Stomach (tissue), 4 donors: ENCODE measurements at regions not wholly inside any gene's neighbourhood (a gene's known extent, or its start where the extent isn't known, plus 50 kb on each side); places are given as distances from the start of the nearest gene placed in this dataset.

Experiments used
- POLR2A ChIP-seq, 4 donors: fragments of 450-650 bp; IDR thresholded peaks; one replicate each; pipeline ENCODE4 v1.6.1; 2016; ENCODE audit warnings: antibody characterized with exemption in 4 of 4, control low read depth in 2 of 4, mild to moderate bottlenecking in 1 of 4, moderate library complexity in 1 of 4
- POLR2AphosphoS5 ChIP-seq, 3 donors: sonication (generic); formaldehyde crosslinking; IDR thresholded peaks; one replicate each; pipeline ENCODE4 v1.6.1; 2016; ENCODE audit warnings: antibody characterized with exemption in 3 of 3
- TF ChIP-seq, protein P1 (sequence below), 7 experiments: fragments of 450-650 bp in 4 of 7; fragments of 200-600 bp in 3 of 7; sonication (generic) in 3 of 7; IDR thresholded peaks; one replicate each; pipeline ENCODE4 v1.5.1; 2016 to 2019; ENCODE audit warnings: antibody characterized with exemption in 7 of 7, control low read depth in 2 of 7, mild to moderate bottlenecking in 1 of 7

- TF ChIP-seq POLR2A (IDR thresholded peaks at IDR 0.05) (no peak), POLR2AphosphoS5 (IDR thresholded peaks at IDR 0.05) (no peak)
- TF ChIP-seq, protein P1, sequence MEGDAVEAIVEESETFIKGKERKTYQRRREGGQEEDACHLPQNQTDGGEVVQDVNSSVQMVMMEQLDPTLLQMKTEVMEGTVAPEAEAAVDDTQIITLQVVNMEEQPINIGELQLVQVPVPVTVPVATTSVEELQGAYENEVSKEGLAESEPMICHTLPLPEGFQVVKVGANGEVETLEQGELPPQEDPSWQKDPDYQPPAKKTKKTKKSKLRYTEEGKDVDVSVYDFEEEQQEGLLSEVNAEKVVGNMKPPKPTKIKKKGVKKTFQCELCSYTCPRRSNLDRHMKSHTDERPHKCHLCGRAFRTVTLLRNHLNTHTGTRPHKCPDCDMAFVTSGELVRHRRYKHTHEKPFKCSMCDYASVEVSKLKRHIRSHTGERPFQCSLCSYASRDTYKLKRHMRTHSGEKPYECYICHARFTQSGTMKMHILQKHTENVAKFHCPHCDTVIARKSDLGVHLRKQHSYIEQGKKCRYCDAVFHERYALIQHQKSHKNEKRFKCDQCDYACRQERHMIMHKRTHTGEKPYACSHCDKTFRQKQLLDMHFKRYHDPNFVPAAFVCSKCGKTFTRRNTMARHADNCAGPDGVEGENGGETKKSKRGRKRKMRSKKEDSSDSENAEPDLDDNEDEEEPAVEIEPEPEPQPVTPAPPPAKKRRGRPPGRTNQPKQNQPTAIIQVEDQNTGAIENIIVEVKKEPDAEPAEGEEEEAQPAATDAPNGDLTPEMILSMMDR (IDR thresholded peaks at IDR 0.05), result no peak
Observed at GRCh38 chr17:72534265-72534664, 413.4 kb downstream of the SOX9 start.
